GM12872 (cell line): ENCODE measurements at regions not wholly inside any gene's neighbourhood (a gene's known extent, or its start where the extent isn't known, plus 50 kb on each side); places are given as distances from the start of the nearest gene placed in this dataset.

Source experiments
- TF ChIP-seq, protein P1 (sequence below): IDR thresholded peaks from 3 replicates; pipeline ENCODE4 v1.5.1; 2011; ENCODE audit warnings: low read depth, mild to moderate bottlenecking, low read length, moderate library complexity; ENCODE audit not compliant: insufficient read depth

DNA sequence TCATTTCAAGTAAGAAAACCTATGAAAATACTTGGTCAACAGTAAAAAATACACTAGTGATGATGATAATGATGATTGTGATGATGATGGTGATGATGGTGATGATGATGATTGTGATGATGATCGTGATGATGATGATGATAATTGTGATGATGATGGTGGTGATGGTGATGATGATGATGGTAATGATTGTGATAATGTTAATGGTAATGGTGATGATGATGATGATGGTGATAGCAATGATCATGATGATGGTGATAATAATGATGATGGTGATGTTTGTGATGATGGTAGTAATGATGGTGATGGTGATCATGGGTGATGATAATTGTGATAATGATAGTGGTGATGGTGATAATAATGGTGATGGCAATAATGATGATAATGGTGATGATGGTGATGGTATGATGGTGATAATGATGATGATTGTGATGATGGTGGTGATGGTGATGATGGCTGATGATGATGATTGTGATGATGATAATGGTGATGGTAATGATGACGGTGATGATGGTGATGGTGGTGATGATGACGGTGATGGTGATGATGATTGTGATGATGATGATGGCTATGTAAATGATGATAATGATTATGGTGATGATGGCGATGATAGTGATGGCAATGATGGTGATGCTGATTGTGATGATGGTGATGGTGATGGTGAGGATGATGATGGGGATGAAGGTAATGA, 62.1 kb downstream of the VCX3A start:
- TF ChIP-seq, protein P1, sequence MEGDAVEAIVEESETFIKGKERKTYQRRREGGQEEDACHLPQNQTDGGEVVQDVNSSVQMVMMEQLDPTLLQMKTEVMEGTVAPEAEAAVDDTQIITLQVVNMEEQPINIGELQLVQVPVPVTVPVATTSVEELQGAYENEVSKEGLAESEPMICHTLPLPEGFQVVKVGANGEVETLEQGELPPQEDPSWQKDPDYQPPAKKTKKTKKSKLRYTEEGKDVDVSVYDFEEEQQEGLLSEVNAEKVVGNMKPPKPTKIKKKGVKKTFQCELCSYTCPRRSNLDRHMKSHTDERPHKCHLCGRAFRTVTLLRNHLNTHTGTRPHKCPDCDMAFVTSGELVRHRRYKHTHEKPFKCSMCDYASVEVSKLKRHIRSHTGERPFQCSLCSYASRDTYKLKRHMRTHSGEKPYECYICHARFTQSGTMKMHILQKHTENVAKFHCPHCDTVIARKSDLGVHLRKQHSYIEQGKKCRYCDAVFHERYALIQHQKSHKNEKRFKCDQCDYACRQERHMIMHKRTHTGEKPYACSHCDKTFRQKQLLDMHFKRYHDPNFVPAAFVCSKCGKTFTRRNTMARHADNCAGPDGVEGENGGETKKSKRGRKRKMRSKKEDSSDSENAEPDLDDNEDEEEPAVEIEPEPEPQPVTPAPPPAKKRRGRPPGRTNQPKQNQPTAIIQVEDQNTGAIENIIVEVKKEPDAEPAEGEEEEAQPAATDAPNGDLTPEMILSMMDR: no peak

DNA sequence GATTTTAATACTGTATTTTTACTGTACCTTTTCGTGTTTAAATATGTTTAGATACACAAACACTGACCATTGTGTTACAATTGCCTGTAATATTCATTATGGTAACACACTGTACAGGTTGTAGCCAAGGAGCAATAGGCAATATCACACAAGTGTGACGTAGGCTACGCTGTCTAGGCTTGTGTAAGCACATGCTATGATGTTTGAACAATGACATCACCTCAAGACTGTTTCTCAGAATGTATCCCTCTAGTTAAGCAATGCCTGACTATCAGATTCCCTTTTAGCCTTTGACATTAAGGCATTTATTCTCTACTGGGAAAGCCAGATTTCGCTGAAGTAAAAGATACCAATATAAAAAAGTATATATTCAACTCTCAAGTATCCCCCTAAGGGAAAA, 66.2 kb downstream of the VCX3A start:
- TF ChIP-seq, protein P1: no peak

DNA sequence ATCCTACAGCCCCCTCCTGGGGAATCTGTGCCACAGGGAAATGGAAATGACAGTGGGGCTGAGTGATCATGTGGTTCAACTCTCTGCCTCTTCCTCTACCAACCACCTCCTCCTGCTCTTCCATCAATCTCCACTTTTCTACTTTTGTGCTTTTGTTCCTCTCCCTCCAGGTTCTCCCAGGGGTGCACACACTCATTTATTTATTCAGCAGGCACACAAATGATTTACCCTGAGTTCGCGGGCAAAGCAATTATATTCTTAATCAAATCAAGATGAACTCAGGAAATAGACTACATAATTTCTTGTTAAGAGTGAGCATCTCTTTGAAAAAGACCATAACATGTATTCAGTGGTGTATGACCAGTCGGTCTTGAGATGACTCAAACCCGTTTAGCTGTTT, 69.2 kb downstream of the VCX3A start:
- TF ChIP-seq, protein P1: no peak

DNA sequence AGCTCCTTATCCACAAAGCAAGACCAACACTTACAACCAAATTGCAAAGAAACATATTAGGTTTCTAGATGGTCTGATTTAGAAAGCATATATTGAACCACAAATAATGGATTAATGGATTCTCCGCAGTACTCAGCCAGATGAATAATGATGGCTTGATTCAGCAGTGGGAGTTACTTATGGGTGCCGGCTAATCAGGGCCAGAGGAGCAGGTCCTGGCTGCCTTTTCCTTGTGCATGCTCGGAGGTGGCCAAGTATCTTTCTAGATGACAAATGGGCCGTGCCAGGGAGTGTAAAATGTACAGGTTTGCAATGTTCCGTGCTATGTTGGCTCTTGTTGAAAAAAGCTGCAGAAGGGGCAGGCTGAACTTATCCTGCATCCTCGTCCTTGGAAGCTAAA, 70.2 kb downstream of the VCX3A start:
- TF ChIP-seq, protein P1: no peak

DNA sequence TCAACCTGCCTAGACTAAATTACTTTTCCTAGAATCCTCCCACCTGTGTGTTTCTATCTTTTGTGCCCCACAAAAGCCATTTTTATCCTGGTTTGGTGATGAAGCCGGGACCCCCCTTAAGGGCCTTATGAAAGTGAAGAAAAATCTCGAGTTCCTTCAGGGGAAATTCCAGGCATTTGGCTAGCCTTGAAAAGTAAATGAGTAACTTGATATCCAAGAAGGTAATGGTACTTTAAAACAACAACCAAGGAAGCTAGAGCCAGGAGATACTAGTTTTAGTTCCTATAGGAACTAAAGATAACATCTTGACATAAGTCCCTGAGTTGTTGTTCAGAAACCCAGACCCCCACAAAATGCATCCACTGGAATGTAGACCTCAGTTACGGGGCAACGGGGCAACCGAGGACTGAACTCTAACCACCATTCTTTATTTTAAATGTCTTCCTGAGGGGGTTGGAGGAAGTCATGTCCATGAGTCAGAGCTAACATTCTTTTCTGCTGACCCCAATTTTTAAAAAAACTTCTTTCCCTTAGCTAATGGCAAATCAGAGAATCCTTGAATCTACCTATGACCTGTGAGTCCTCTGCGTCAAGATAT, 73.9 kb downstream of the VCX3A start:
- TF ChIP-seq, protein P1: no peak

DNA sequence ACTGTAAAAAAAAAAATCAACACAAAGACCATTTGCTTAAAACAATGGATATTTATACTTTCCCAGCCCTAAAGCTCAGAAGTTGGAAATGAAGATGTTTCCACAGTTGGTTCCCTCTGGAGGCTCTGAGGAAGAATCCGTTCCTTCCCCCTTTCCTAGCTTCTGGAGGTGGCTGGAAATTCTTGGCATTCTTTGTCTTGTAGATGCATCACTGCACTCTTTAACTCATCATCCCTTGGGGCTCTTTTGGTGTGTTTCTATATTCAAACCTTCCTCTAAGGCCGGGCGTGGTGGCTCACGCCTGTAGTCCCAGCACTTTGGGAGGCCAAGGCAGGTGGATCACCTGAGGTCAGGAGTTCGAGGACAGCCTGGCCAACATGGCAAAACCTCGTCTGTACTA, 78.7 kb downstream of the VCX3A start:
- TF ChIP-seq, protein P1: no peak

DNA sequence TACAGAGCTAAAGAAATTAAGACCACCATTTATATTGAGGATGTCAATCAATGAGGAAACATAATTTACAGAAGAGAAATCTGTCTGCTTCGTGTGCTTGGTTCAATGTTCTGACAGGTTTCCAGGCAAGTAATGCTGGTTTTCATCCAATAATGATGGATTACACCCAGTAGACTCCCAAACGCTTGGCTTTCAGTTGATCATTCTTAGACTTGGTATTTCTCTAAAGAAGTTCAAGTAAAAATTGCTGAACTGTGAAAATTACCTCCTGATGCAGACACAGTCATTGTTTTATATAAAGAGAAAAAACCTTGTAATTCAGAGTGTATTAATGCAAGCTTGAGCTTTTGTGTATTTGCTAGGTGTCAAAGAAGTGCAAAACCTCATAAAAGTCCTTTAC, 85.0 kb downstream of the VCX3A start:
- TF ChIP-seq, protein P1: no peak

DNA sequence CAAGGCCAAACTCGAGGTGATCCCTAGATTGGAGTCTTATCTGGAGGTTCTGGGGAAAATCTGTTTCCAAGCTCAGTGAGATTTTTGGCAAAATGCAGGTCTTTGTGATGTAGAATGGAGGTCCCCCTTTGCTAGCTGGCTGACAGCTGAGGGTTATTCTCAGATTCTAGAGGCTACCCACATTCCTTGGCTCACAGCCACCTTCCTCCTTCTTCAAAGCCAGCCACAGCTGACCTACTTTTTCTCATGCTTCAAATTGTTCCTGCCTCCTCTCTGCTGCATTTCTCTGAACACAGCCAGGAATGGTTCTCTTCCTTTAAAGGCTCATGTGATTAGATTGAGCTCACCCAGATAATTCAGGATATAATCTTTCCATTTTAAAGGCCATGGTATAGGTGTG, 86.9 kb downstream of the VCX3A start:
- TF ChIP-seq, protein P1: no peak
